ENCODE measurements at regions not wholly inside any gene's neighbourhood (a gene's known extent, or its start where the extent isn't known, plus 50 kb on each side); places are given as distances from the start of the nearest gene placed in this dataset.

GRCh38 chr7:145082366-145083161 is 246.7 kb upstream of the TPK1 start:
- peaks cover 2% of the 10 kb centered on the region for H3K27me3 Mint-ChIP-seq (ENCODE audit: insufficient read depth, low read depth, poor library complexity)
- H3K4me3 ChIP-seq: no peak overlapping the region
- DNase-seq (ENCODE audit: low spot score): peak; percentile 10
- no peaks in the 10 kb centered on the region for H3K79me2 ChIP-seq (replicated peaks; ENCODE audit: insufficient read depth)
- H3K9me2 ChIP-seq (ENCODE audit: insufficient read depth): 0 out of 2 replicates have a peak, but pooled peaks cover 10% of the 10 kb centered on the region
- H3K36me3 Mint-ChIP-seq (ENCODE audit: low read depth): peaks cover 11% of the 10 kb centered on the region; the same call in 2 of the 3 replicates
- H3K4me1 Mint-ChIP-seq: peaks cover 21% of the 10 kb centered on the region
- no peaks in the 10 kb centered on the region for H3K36me3 ChIP-seq (ENCODE audit: insufficient read depth)
- peak overlapping the region; percentile 75 for H3K27ac Mint-ChIP-seq
- H4K20me1 ChIP-seq (replicated peaks; ENCODE audit: insufficient read depth): no peaks in the 10 kb centered on the region
- TF ChIP-seq CTCF (conservative IDR thresholded peaks at IDR 0.05; ENCODE audit: low read depth in 2 of 2) (peak in 1 of 2 experiments; percentile 19; a peak in 2 of 4 replicates), REST (IDR thresholded peaks at IDR 0.05; ENCODE audit: unreplicated experiment) (no peak), POLR2AphosphoS5 (IDR thresholded peaks at IDR 0.05; ENCODE audit: low read depth) (no peak)
- no peaks in the 10 kb centered on the region for H3K4me1 ChIP-seq (ENCODE audit: insufficient read depth)
- no peak overlapping the region for H3K27ac ChIP-seq (ENCODE audit: low read depth)
- H3K4me3 Mint-ChIP-seq: no peak overlapping the region
- H3F3A ChIP-seq (replicated peaks; ENCODE audit: low read depth): no peaks in the 10 kb centered on the region
- peak overlapping the region; percentile 56; the same call in 1 of the 2 replicates for H2AFZ ChIP-seq
- H3K27me3 ChIP-seq (ENCODE audit: insufficient read depth): no peaks in the 10 kb centered on the region
- ATAC-seq: peak; percentile 52
- H3K4me2 ChIP-seq: 0 out of 2 replicates have a peak overlapping the region, but pooled peaks have one; percentile 2
- H3K9me3 Mint-ChIP-seq: peaks cover 18% of the 10 kb centered on the region

GRCh38 chr7:145065473-145065872 is 229.6 kb upstream of the TPK1 start:
- ATAC-seq (no peak), DNase-seq (ENCODE audit: low spot score) (no peak)
- H3K36me3 Mint-ChIP-seq (ENCODE audit: low read depth): no peaks in the 10 kb centered on the region
- no peaks in the 10 kb centered on the region for H3F3A ChIP-seq (replicated peaks; ENCODE audit: low read depth)
- no peaks in the 10 kb centered on the region for H3K4me1 ChIP-seq (ENCODE audit: insufficient read depth)
- H3K9me3 Mint-ChIP-seq: no peaks in the 10 kb centered on the region; the same call in 1 of the 3 replicates
- no peak overlapping the region for H3K4me2 ChIP-seq
- H3K4me3 Mint-ChIP-seq: no peak overlapping the region
- H3K27me3 Mint-ChIP-seq (ENCODE audit: insufficient read depth, low read depth, poor library complexity): no peaks in the 10 kb centered on the region
- H3K9me2 ChIP-seq (ENCODE audit: insufficient read depth): peaks cover 1% of the 10 kb centered on the region; the same call in 1 of the 2 replicates
- peak overlapping the region; percentile 49; the same call in 1 of the 2 replicates for H2AFZ ChIP-seq
- H3K36me3 ChIP-seq (ENCODE audit: insufficient read depth): no peaks in the 10 kb centered on the region
- H3K27ac Mint-ChIP-seq: no peak overlapping the region
- no peaks in the 10 kb centered on the region for H3K79me2 ChIP-seq (replicated peaks; ENCODE audit: insufficient read depth)
- H3K27me3 ChIP-seq (ENCODE audit: insufficient read depth): no peaks in the 10 kb centered on the region
- H3K4me3 ChIP-seq: no peak overlapping the region
- no peak overlapping the region for H3K27ac ChIP-seq (ENCODE audit: low read depth)
- H3K4me1 Mint-ChIP-seq: no peaks in the 10 kb centered on the region
- H4K20me1 ChIP-seq (replicated peaks; ENCODE audit: insufficient read depth): no peaks in the 10 kb centered on the region
- TF ChIP-seq CTCF (conservative IDR thresholded peaks at IDR 0.05; ENCODE audit: low read depth in 2 of 2) (no peak), ZNF114 (CRISPR knock-in tag; IDR thresholded peaks at IDR 0.05) (no peak), JUNB (IDR thresholded peaks at IDR 0.05; ENCODE audit: unreplicated experiment) (no peak), ETS1 (IDR thresholded peaks at IDR 0.05) (no peak), NANOG (IDR thresholded peaks at IDR 0.05; ENCODE audit: borderline replicate concordance) (no peak), EZH2phosphoT487 (IDR thresholded peaks at IDR 0.05; ENCODE audit: unreplicated experiment) (no peak), EZH2 (IDR thresholded peaks at IDR 0.05; ENCODE audit: low read depth, unreplicated experiment) (no peak)

Data from GM23338 (cell line).